A549 (cell line): ENCODE measurements at regions not wholly inside any gene's neighbourhood (a gene's known extent, or its start where the extent isn't known, plus 50 kb on each side); places are given as distances from the start of the nearest gene placed in this dataset.

Source experiments
- ELK1 ChIP-seq: fragments of 150-350 bp; IDR thresholded peaks from 2 replicates; pipeline ENCODE4 v1.6.1; 2014; ENCODE audit warnings: low read depth, mild to moderate bottlenecking, low read length
- GATA3 ChIP-seq: IDR thresholded peaks from 2 replicates; pipeline ENCODE4 v1.6.1; 2012; ENCODE audit warnings: borderline replicate concordance
- HMGXB4 ChIP-seq: fragments of 250-450 bp; sonication (Bioruptor Pico); IDR thresholded peaks from 2 replicates; pipeline ENCODE4 v1.5.0; 2021; ENCODE audit warnings: mild to moderate bottlenecking, moderate library complexity, borderline replicate concordance
- HOXA7 ChIP-seq: fragments of 250-450 bp; sonication (Bioruptor Pico); IDR thresholded peaks from 2 replicates; pipeline ENCODE4 v1.5.0; 2020; ENCODE audit warnings: mild to moderate bottlenecking, moderate library complexity
- MAX ChIP-seq: IDR thresholded peaks from 2 replicates; pipeline ENCODE4 v1.6.1; 2012
- NFE2L2 ChIP-seq: fragments of 150-350 bp; conservative IDR thresholded peaks from 2 replicates; pipeline ENCODE4 v1.6.1; 2014; ENCODE audit warnings: low read length
- POLR2A ChIP-seq: IDR thresholded peaks from 2 replicates; pipeline ENCODE4 v1.6.1; 2012; ENCODE audit warnings: mild to moderate bottlenecking, low read length
- RAD21 ChIP-seq, 2 experiments: fragments of >200 bp in 1 of 2; sonication (Bioruptor Twin) in 1 of 2; formaldehyde crosslinking in 1 of 2; IDR thresholded peaks in 1 of 2; conservative IDR thresholded peaks in 1 of 2; 2 replicates in 1 of 2; 3 replicates in 1 of 2; pipeline ENCODE4 v1.6.1; 2012 to 2018; ENCODE audit warnings: inconsistent platforms in 1 of 2
- REST ChIP-seq: fragments of 200-600 bp; sonication (generic); IDR thresholded peaks from 2 replicates; pipeline ENCODE4 v1.6.1; 2016; ENCODE audit warnings: antibody characterized with exemption, mild to moderate bottlenecking, moderate library complexity
- SMC3 ChIP-seq: fragments of >200 bp; sonication (Bioruptor Twin); formaldehyde crosslinking; IDR thresholded peaks from 3 replicates; pipeline ENCODE4 v1.6.1; 2018; ENCODE audit warnings: inconsistent platforms
- SREBF2 ChIP-seq: fragments of 450-650 bp; IDR thresholded peaks from 2 replicates; pipeline ENCODE4 v1.6.1; 2014; ENCODE audit warnings: mild to moderate bottlenecking, moderate library complexity
- ZSCAN20 ChIP-seq: fragments of 250-450 bp; sonication (Bioruptor Pico); IDR thresholded peaks from 2 replicates; pipeline ENCODE4 v1.8.0; 2022; ENCODE audit warnings: mild to moderate bottlenecking, moderate library complexity
- TF ChIP-seq, protein P1 (sequence below): fragments of >200 bp; sonication (Bioruptor Twin); formaldehyde crosslinking; IDR thresholded peaks from 3 replicates; pipeline ENCODE4 v1.5.1; 2016

GRCh38 chrX:13487731-13488505, 81.5 kb upstream of the EGFL6 start:
- no peak for TF ChIP-seq ELK1
- TF ChIP-seq, protein P1, sequence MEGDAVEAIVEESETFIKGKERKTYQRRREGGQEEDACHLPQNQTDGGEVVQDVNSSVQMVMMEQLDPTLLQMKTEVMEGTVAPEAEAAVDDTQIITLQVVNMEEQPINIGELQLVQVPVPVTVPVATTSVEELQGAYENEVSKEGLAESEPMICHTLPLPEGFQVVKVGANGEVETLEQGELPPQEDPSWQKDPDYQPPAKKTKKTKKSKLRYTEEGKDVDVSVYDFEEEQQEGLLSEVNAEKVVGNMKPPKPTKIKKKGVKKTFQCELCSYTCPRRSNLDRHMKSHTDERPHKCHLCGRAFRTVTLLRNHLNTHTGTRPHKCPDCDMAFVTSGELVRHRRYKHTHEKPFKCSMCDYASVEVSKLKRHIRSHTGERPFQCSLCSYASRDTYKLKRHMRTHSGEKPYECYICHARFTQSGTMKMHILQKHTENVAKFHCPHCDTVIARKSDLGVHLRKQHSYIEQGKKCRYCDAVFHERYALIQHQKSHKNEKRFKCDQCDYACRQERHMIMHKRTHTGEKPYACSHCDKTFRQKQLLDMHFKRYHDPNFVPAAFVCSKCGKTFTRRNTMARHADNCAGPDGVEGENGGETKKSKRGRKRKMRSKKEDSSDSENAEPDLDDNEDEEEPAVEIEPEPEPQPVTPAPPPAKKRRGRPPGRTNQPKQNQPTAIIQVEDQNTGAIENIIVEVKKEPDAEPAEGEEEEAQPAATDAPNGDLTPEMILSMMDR, result peak; percentile 72
- peak; percentile 96 to 98 for TF ChIP-seq RAD21 (conservative IDR thresholded peaks at IDR 0.05 in 1 of 2, IDR thresholded peaks at IDR 0.05 in 1 of 2)
- no peak for TF ChIP-seq REST
- no peak for TF ChIP-seq NFE2L2
- TF ChIP-seq POLR2A, result no peak
- TF ChIP-seq SMC3, result peak; percentile 92
- no peak for TF ChIP-seq HOXA7 (CRISPR knock-in tag)
- no peak; the same call in 1 of the 2 replicates for TF ChIP-seq MAX
- TF ChIP-seq HMGXB4 (CRISPR knock-in tag), result no peak
- TF ChIP-seq SREBF2, result no peak; the same call in 1 of the 2 replicates
- peak; percentile 26; the same call in 1 of the 2 replicates for TF ChIP-seq GATA3
- no peak for TF ChIP-seq ZSCAN20 (CRISPR knock-in tag)
